Activated T-helper 2 cell treated with anti-CD3 and anti-CD28 coated beads, Interferon-gamma antibody, Interleukin-2, Interleukin-4, amounts not matched to agents 10 μg/mL and 5 μg/mL and 100 μg/mL, durations not matched to agents 14 hours and 24 hours and 36 hours (primary cell): ENCODE measurements at regions not wholly inside any gene's neighbourhood (a gene's known extent, or its start where the extent isn't known, plus 50 kb on each side); places are given as distances from the start of the nearest gene placed in this dataset.
"Not testable (repeated sequence)": the region's sequence is repeated elsewhere in the genome, so short reads cannot be mapped to it uniquely, and the experiment has no call there.

ENCODE experiments used
- DNase-seq: peaks from one replicate; pipeline ENCODE4 v3.0.0; 2021; ENCODE audit warnings: low spot score
- H3K27ac Mint-ChIP-seq: one replicate; pipeline ENCODE4 v1.8.0; 2021; ENCODE audit warnings: mixed read lengths
- H3K27me3 Mint-ChIP-seq: one replicate; pipeline ENCODE4 v1.8.0; 2021; ENCODE audit warnings: low read depth, mixed read lengths
- H3K36me3 Mint-ChIP-seq: one replicate; pipeline ENCODE4 v1.8.0; 2021; ENCODE audit warnings: low read depth, mixed read lengths
- H3K4me1 Mint-ChIP-seq: one replicate; pipeline ENCODE4 v1.8.0; 2021; ENCODE audit warnings: low read depth, mixed read lengths
- H3K4me3 Mint-ChIP-seq: one replicate; pipeline ENCODE4 v1.8.0; 2021; ENCODE audit warnings: low read depth, mild to moderate bottlenecking, moderate library complexity, mixed read lengths
- H3K9me3 Mint-ChIP-seq: one replicate; pipeline ENCODE4 v1.8.0; 2021; ENCODE audit warnings: mixed read lengths
- intact Hi-C: fragments of 100-400 bp; cut with micrococcal nuclease; formaldehyde crosslinking; loops from one replicate; pipeline ENCODE4 v1.15.1; 2023

GRCh38 chr3:145696011-145696410, 465.0 kb downstream of the PLOD2 start:
- H3K27me3 Mint-ChIP-seq, result no peaks in the 10 kb centered on the region
- no peak for DNase-seq
- no peaks in the 10 kb centered on the region for H3K9me3 Mint-ChIP-seq
- no peak overlapping the region for H3K27ac Mint-ChIP-seq
- no peak overlapping the region for H3K4me3 Mint-ChIP-seq
- H3K4me1 Mint-ChIP-seq, result no peaks in the 10 kb centered on the region
- intact Hi-C loops, result no loop called here
- no peaks in the 10 kb centered on the region for H3K36me3 Mint-ChIP-seq

GRCh38 chr3:145698250-145698649, 462.7 kb downstream of the PLOD2 start:
- intact Hi-C loops, result no loop called here
- DNase-seq, result no peak
- H3K36me3 Mint-ChIP-seq, result no peaks in the 10 kb centered on the region
- no peaks in the 10 kb centered on the region for H3K9me3 Mint-ChIP-seq
- H3K27ac Mint-ChIP-seq, result no peak overlapping the region
- no peaks in the 10 kb centered on the region for H3K4me1 Mint-ChIP-seq
- H3K4me3 Mint-ChIP-seq, result no peak overlapping the region
- H3K27me3 Mint-ChIP-seq, result no peaks in the 10 kb centered on the region

- no peaks in the 10 kb centered on the region for H3K9me3 Mint-ChIP-seq
- H3K4me1 Mint-ChIP-seq, result no peaks in the 10 kb centered on the region
- H3K36me3 Mint-ChIP-seq, result no peaks in the 10 kb centered on the region
Observed at GRCh38 chr3:145698749-145699148, 462.2 kb downstream of the PLOD2 start.

DNA sequence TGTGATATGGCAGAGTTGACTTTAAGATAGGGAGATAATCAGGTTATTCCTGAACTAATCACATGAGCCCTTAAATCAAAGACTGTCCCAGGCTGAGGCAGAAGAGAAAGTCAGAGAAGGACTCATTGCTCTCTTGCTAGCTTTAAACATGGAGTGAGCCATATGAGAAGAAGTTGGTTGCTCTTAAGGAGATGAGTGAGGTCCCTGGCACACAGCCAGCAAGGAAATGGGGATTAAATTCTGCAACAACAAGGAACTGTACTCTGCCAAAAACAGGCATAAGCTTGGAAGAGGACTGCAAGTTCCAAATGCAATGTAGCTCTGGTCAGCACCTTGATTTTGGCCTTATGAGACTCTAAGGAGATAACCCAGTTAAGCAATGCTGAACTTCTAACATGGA, 457.0 kb downstream of the PLOD2 start:
- no peaks in the 10 kb centered on the region for H3K4me1 Mint-ChIP-seq
- no peak for DNase-seq
- H3K9me3 Mint-ChIP-seq, result no peaks in the 10 kb centered on the region
- H3K27me3 Mint-ChIP-seq, result no peaks in the 10 kb centered on the region
- H3K27ac Mint-ChIP-seq, result no peak overlapping the region
- H3K4me3 Mint-ChIP-seq, result no peak overlapping the region
- no peaks in the 10 kb centered on the region for H3K36me3 Mint-ChIP-seq
- intact Hi-C loops, result no loop called here

More at GRCh38 chr3:145698749-145699148, 462.2 kb downstream of the PLOD2 start:
- H3K4me3 Mint-ChIP-seq, result no peak overlapping the region
- H3K27me3 Mint-ChIP-seq, result no peaks in the 10 kb centered on the region
- no peak overlapping the region for H3K27ac Mint-ChIP-seq
- no peak for DNase-seq
- intact Hi-C loops, result no loop called here

- H3K4me3 Mint-ChIP-seq, intact Hi-C loops, H3K4me1 Mint-ChIP-seq, H3K9me3 Mint-ChIP-seq, H3K27ac Mint-ChIP-seq, DNase-seq, H3K27me3 Mint-ChIP-seq, H3K36me3 Mint-ChIP-seq: not testable (repeated sequence)
Observed at GRCh38 chr3:145709779-145710178, 451.2 kb downstream of the PLOD2 start.

DNA sequence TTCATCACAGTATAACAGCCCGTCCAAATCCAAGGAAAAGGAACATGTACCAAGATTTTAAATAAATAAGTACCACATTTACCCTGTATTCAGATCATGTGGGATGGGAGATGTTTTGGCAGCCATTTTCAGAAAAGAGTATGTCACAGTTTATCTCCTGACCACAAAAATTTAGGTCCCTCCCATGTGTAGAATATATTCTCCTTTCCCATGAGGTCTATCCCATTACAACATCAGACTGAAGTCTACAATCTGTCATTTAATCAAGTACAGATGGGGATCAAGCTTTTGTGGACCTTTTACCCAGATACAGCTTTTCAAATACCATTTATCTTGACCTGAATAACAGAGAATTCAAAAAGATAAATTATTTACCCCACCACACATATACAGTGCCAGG, 444.5 kb downstream of the PLOD2 start:
- no peaks in the 10 kb centered on the region for H3K4me1 Mint-ChIP-seq
- DNase-seq, result no peak
- intact Hi-C loops, result no loop called here
- no peaks in the 10 kb centered on the region for H3K36me3 Mint-ChIP-seq
- H3K27me3 Mint-ChIP-seq, result no peaks in the 10 kb centered on the region
- no peak overlapping the region for H3K27ac Mint-ChIP-seq
- no peak overlapping the region for H3K4me3 Mint-ChIP-seq
- H3K9me3 Mint-ChIP-seq, result no peaks in the 10 kb centered on the region

DNA sequence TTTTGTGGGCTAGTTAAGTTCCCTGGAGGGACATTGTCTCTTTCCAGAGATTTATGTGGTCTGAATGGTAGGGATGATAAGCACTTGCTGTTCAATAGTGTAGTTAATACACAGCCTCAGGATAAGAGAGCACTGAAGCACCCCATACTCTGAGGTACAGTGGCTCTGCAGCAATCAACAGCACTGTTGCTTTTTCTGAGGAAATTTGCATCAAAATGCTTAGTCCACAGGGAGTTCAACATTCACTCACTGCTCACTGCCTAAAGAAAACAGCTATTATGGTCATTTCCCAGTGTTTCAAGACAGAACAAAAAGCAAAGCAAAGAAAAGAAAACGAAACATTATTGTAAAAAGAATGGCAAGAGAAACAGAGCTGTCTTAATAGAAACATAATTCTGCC, 441.9 kb downstream of the PLOD2 start:
- DNase-seq, result no peak
- H3K36me3 Mint-ChIP-seq, result no peaks in the 10 kb centered on the region
- no peak overlapping the region for H3K27ac Mint-ChIP-seq
- H3K4me1 Mint-ChIP-seq, result no peaks in the 10 kb centered on the region
- no peaks in the 10 kb centered on the region for H3K9me3 Mint-ChIP-seq
- no peak overlapping the region for H3K4me3 Mint-ChIP-seq
- intact Hi-C loops, result no loop called here
- H3K27me3 Mint-ChIP-seq, result no peaks in the 10 kb centered on the region

DNA sequence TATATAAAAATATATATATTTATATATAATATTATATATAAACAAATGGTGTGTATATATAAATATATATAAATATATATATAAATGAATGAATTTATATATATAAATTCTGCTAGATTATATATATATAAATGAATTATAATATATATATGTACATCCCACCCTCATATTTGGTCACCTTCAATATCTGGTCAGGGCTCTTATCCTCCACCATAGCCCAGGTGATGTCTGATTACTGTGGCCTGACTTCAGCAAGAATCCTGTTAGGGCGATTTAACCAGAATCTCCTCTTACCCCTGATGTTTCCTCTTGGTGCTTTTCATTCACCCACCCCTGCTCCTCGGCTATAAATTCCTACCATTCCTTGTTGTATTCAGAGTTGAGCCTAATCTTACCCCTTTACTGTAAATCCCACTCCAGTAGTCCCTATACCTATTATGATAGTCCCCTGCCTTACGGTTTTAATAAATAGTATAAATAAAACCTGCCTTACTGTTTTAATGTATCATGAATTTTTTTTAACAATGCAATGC, 439.6 kb downstream of the PLOD2 start:
- H3K27ac Mint-ChIP-seq, result no peak overlapping the region
- H3K4me1 Mint-ChIP-seq, result no peaks in the 10 kb centered on the region
- intact Hi-C loops, result no loop called here
- no peaks in the 10 kb centered on the region for H3K36me3 Mint-ChIP-seq
- no peak for DNase-seq
- no peak overlapping the region for H3K4me3 Mint-ChIP-seq
- H3K27me3 Mint-ChIP-seq, result no peaks in the 10 kb centered on the region
- no peaks in the 10 kb centered on the region for H3K9me3 Mint-ChIP-seq

GRCh38 chr3:145721815-145722214, 439.2 kb downstream of the PLOD2 start:
- no peak for DNase-seq
- intact Hi-C loops, result no loop called here
- Mint-ChIP-seq H3K4me3 (no peak overlapping the region), H3K27me3 (no peaks in the 10 kb centered on the region), H3K4me1 (no peaks in the 10 kb centered on the region), H3K36me3 (no peaks in the 10 kb centered on the region), H3K27ac (no peak overlapping the region), H3K9me3 (no peaks in the 10 kb centered on the region)

DNA sequence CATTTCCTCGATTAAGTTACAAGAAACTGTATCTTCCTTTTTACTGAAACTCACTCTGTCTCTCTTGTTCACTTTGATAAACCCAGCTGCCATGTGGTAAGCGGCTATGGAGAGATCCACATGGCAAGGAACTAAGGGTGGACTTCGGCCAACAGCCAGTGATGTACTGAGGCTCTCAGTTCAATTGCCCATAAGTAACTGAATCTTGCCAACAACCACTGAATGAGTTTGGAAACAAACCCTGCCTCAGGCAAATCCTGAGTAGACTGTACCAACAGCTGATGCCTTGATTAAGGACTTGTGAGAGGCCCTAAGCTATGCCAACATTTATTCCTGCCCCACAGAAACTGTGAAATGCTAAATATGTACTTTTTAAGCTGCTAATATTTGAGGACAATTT, 433.5 kb downstream of the PLOD2 start:
- intact Hi-C loops, result no loop called here
- no peak overlapping the region for H3K4me3 Mint-ChIP-seq
- H3K9me3 Mint-ChIP-seq, result no peaks in the 10 kb centered on the region
- no peaks in the 10 kb centered on the region for H3K27me3 Mint-ChIP-seq
- no peaks in the 10 kb centered on the region for H3K36me3 Mint-ChIP-seq
- H3K4me1 Mint-ChIP-seq, result no peaks in the 10 kb centered on the region
- DNase-seq, result no peak
- no peak overlapping the region for H3K27ac Mint-ChIP-seq

GRCh38 chr3:145735631-145736030, 425.4 kb downstream of the PLOD2 start:
- no peak overlapping the region for H3K4me3 Mint-ChIP-seq
- no peak for DNase-seq
- intact Hi-C loops, result no loop called here
- H3K9me3 Mint-ChIP-seq, result no peaks in the 10 kb centered on the region
- no peaks in the 10 kb centered on the region for H3K4me1 Mint-ChIP-seq
- no peaks in the 10 kb centered on the region for H3K36me3 Mint-ChIP-seq
- H3K27me3 Mint-ChIP-seq, result no peaks in the 10 kb centered on the region
- no peak overlapping the region for H3K27ac Mint-ChIP-seq

- H3K9me3 Mint-ChIP-seq, result no peaks in the 10 kb centered on the region
- no peak for DNase-seq
- intact Hi-C loops, result no loop called here
- H3K4me1 Mint-ChIP-seq, result no peaks in the 10 kb centered on the region
- no peak overlapping the region for H3K27ac Mint-ChIP-seq
- no peaks in the 10 kb centered on the region for H3K36me3 Mint-ChIP-seq
- H3K27me3 Mint-ChIP-seq, result no peaks in the 10 kb centered on the region
- H3K4me3 Mint-ChIP-seq, result no peak overlapping the region
Observed at GRCh38 chr3:145737952-145738351, 423.0 kb downstream of the PLOD2 start.

- intact Hi-C loops, result no loop called here
- DNase-seq, result no peak
- no peak overlapping the region for H3K4me3 Mint-ChIP-seq
- no peaks in the 10 kb centered on the region for H3K4me1 Mint-ChIP-seq
- H3K27me3 Mint-ChIP-seq, result no peaks in the 10 kb centered on the region
- no peaks in the 10 kb centered on the region for H3K9me3 Mint-ChIP-seq
- H3K36me3 Mint-ChIP-seq, result no peaks in the 10 kb centered on the region
- H3K27ac Mint-ChIP-seq, result no peak overlapping the region
Observed at GRCh38 chr3:145739926-145740325, 421.1 kb downstream of the PLOD2 start.

DNA sequence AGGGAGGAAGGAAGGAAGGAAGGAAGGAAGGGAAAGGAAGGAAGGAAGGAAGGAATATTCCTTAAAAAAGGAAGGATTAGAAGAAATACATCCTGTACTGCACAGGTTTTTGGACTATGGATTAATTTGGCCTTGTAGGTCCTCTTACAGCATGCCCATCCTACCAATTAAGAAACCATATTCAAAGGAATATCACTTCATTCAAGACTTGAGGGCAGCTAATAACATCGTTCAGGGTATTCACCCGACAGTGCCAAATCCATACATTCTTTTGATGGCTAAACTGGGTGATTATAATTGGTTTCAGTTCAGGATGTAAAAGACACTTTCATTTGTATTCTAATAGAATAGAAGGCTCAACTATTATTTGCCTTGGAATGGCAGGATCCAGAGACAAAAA, 410.3 kb downstream of the PLOD2 start:
- H3K27me3 Mint-ChIP-seq, result no peaks in the 10 kb centered on the region
- no peak overlapping the region for H3K4me3 Mint-ChIP-seq
- no peaks in the 10 kb centered on the region for H3K36me3 Mint-ChIP-seq
- intact Hi-C loops, result no loop called here
- H3K27ac Mint-ChIP-seq, result no peak overlapping the region
- no peak for DNase-seq
- H3K9me3 Mint-ChIP-seq, result no peaks in the 10 kb centered on the region
- H3K4me1 Mint-ChIP-seq, result no peaks in the 10 kb centered on the region
